HG03139 (cell line): ENCODE measurements at regions not wholly inside any gene's neighbourhood (a gene's known extent, or its start where the extent isn't known, plus 50 kb on each side); places are given as distances from the start of the nearest gene placed in this dataset.
"Not testable (repeated sequence)": the region's sequence is repeated elsewhere in the genome, so short reads cannot be mapped to it uniquely, and the experiment has no call there.

Experiments
- ATAC-seq: cut with Tn5 transposase; IDR thresholded peaks from one replicate; pipeline ENCODE4 v1.9.1; 2021; ENCODE audit not compliant: unreplicated experiment

DNA sequence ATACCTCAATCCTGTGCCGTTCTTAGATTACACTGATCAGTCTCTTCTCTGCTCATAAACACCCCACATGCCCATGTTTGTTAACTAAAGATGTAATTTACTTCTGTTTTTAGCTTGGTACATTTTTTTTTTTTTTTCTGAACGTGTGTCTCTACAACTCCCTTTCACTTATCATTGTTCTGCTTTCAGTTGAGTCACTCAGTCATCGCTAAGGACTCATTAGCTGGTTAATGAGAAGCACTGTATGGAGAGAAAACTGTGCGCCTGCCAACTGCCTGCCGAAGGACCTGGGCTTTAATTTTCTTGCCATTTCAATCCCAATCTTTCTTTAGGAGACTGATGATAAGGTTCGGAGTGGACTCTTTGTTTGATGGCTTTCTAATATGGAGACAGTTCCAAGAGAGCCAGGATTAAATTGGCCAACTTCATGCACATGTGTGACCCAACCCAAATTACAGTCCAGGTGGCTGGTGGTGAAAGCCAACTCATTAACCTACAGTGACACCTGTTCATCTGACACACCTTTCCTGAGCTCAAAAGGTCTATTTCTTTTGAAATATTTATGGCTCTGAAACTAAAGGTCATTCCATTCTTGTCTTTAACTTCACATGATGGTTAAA lies 334.1 kb downstream of the BCKDHB start:
- ATAC-seq, result no peak

GRCh38 chr6:80439721-80440470 lies 333.4 kb downstream of the BCKDHB start:
- no peak for ATAC-seq

DNA sequence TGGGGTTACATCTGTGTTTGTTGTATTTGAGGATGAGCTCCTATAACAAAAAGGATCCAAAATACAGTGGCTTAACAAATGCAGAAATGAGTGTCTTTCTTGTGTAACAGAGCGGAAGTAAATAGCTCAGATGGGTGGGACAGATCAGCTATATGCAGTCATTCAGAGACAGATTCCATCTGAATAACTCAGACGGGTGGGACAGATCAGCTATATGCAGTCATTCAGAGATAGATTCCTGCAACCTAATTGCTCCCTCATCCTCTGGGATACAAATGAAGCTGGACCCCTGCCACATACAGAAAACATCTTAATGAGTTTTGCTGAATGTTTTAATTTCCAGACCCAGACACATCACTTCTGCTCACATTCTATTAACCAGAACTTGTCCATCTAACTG lies 332.3 kb downstream of the BCKDHB start:
- ATAC-seq, result no peak

DNA sequence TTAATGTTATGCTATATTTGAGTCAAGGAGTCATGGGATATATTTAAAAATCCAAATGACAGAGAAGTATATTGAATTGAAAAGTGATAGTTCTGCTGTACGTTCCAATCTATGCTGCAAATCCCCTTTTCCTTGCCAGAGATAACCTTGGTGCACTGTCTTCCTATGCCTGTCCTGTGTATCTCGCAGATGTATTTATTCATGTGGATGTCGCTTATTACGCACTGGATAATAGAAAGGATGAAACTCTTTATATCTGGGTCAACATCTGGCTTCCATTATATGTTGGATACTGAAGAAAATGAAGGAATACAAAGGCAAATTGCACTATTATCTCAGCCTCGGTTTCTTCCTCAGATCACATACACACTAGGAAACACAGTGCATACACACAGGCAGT lies 331.3 kb downstream of the BCKDHB start:
- ATAC-seq, result no peak

DNA sequence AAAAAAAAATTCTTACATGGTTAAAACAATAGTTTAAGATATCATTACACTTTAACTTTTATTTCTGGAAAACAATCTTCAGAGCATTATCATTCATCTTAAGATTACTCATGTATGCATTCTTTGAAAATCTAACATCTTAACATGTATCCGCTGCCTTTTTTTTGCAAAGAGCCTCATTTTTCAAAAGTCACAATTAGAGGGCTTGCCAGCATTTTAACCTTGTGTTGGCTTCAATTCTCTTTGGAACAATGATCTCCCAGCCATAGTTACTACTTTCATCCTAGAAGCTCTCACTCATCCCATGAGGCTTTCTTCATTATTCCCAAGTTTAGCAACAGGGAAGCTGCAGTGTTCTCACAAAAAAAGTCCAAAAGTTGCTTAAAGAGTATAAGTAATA lies 330.8 kb downstream of the BCKDHB start:
- ATAC-seq, result no peak

DNA sequence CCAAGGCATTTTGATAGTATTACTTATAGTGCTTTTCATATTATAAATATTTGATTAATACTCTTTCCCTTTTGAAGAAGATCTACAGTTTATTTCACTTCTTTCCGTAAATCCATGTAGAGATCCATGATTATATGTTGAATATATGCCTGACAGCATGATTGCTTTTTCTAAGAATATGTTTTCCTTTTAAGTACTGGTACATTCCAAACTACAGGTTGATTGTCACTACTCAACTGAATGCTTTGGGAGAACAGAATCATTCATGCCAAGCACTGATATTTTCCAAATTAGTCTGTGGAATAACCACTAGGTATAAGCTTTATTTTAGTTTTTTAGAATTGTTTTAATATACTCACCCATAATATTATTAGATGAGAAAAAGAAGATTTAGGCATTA lies 330.2 kb downstream of the BCKDHB start:
- ATAC-seq, result no peak

DNA sequence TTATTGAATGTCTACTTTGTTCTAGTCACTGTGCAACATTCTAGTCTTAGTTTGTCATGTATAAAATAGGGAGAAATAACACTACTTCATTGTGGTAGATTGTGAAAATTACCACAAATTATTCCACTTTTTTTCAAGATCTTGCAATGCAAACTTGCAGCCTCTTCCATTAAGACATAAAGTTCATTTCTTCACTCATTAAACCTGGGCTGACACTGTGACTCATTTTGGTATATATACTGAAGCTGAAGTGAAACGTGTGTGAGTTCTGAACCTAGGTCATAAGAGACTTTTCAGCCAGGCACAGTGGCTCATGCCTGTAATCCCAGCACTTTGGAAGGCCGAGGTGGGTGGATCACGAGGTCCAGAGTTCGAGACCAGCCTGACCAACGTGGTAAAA lies 329.0 kb downstream of the BCKDHB start:
- no peak for ATAC-seq

DNA sequence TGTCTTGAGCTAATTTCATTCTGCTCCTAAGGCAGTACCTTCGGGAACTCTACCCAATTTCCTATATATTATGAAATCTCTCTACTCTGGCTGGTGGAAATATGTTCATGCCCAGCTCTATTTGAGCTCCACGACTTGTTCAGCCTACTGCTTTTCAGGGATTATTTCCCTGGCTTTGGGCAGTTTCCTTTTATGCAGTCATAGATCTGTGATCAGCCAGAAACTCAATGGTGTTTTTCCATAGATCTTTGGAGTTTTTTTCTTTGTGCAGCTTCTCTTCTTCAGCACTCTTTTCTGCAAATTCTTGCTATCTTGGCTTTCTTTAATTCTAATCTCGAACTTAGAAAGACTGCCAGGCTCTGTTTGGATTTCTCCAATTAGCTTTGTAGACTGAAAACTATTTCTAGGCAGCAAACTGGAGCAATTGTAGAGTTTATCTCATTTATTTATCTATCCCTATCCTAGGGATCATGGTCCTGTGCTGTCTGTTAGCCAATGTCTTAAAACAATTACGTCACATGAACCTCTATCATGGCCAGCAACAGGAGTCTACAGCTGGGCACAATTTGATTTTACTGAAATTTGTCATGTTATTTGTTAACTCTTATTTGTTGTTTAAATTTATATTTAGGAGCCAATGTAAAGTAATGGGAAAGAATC lies 328.4 kb downstream of the BCKDHB start:
- ATAC-seq, result no peak

- no peak for ATAC-seq
Observed at GRCh38 chr6:80433673-80434025, 327.2 kb downstream of the BCKDHB start.

- ATAC-seq, result no peak
Observed at GRCh38 chr6:80433010-80433672, 326.7 kb downstream of the BCKDHB start.

DNA sequence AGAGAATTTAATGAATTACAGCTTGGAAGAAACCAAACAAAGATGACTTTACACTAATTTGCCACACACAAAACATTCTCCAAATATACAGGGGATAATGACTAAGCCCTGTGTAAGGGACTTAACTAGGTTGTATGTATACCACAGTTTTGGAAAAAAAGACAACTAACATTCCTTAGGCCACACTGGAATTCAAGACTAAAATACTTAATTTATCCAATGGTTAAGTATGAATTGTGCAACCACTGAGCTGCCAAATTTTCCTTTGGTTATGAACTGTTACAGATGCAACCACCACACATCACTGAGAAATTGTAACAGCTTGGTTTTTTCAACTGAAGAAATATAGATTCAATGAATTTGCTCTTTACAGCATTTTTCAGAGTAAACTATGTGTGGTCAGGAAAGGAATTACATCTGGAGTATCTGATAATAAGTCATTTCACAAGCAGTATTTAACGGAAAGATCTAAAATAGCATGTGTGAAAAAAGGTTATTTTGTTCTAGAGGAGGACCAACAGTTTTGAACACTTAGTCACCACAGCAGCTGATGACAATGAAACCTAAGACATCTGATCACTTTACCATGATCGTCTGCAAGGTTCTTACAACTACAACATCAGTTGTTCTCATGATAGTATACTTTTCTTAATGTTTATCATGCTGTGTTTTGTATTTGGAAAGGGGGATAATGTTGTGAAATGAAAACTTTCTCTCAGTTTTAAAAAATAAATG lies 318.8 kb downstream of the BCKDHB start:
- no peak for ATAC-seq

DNA sequence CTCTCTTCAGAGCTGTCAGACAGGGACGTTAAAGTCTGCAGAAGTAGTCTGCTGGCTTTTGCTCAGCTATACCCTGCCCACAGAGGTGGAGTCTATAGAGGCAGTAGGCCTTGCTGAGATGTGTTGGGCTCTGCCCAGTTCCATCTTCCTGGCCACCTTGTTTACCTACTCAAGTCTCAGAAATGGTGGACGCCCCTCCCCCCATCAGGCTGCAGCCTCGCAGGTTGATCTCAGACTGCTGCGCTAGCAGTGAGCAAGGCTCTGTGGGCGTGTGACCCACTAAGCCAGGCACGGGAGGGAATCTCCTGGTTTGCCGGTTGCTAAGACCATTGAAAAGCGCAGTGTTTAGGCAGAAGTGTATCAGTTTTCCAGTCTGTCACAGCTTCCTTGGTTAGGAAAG lies 305.0 kb downstream of the BCKDHB start:
- no peak for ATAC-seq

GRCh38 chr6:80407976-80408375 lies 301.5 kb downstream of the BCKDHB start:
- ATAC-seq, result not testable (repeated sequence)

DNA sequence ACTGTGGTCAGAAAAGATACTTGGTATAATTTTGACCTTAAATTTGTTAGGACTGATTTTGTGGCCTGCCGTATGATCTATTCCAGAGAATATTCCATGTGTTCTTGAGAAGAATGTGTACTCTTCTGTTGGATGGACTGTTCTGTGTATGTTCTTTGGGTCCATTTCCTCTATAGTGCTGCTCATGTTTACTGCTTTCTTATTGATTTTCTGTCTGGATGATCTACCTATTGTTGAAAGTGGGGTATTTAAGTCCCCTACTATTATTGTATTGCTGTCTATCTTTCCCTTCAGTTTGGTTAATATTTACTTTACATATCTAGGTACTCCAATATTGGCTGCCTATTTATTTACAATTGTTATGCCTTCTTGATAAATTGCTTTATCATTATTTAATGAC lies 298.4 kb downstream of the BCKDHB start:
- ATAC-seq, result no peak

- no peak for ATAC-seq
Observed at GRCh38 chr6:80403365-80403764, 296.9 kb downstream of the BCKDHB start.

DNA sequence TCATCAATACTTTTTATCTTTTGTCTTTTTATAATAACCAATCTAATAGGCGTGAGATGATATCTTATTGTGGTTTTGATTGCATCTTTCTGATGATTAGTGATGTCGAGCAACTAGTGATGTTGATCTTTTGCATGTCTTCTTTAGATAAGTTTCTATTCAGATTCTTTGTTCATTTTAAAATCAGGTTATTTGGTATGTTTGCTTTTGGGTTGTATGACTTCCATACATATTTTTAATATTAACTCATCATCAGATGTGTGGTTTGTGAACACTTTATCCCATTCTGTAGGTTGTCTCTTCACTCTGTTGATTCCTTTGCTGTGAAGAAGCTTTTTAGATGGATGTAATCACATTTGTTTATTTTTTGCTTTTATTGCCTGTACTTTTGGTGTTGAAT lies 295.8 kb downstream of the BCKDHB start:
- ATAC-seq, result no peak
